CD14-positive monocyte (primary cell): ENCODE measurements at regions not wholly inside any gene's neighbourhood (a gene's known extent, or its start where the extent isn't known, plus 50 kb on each side); places are given as distances from the start of the nearest gene placed in this dataset.

Experiments used
- DNase-seq, 3 donors: peaks; one replicate each; pipeline ENCODE4 v3.0.0-alpha.2; 2011 to 2022
- H2AFZ ChIP-seq: 2 replicates; pipeline ENCODE4 v1.6.0; 2012; ENCODE audit warnings: mild to moderate bottlenecking, low read depth, low read length, inconsistent platforms; ENCODE audit not compliant: insufficient read depth, poor library complexity, severe bottlenecking
- H3K27ac ChIP-seq, 2 donors: 1 replicate in 1 of 2; 2 replicates in 1 of 2; pipeline ENCODE4 v1.5.1; 2012 to 2013; ENCODE audit warnings: low read length in 2 of 2, control low read depth in 1 of 2, inconsistent platforms in 1 of 2, low read depth in 1 of 2, mild to moderate bottlenecking in 1 of 2
- H3K27me3 ChIP-seq, 2 donors: one replicate each; pipeline versions ENCODE4 v1.6.0 to v1.6.1; 2011 to 2013; ENCODE audit warnings: low read length in 2 of 2; ENCODE audit not compliant: control insufficient read depth in 2 of 2, insufficient read depth in 2 of 2
- H3K36me3 ChIP-seq, 2 donors: replicated peaks in 1 of 2; 1 replicate in 1 of 2; 2 replicates in 1 of 2; pipeline versions ENCODE4 v1.5.1 to v1.6.1; 2012 to 2013; ENCODE audit warnings: low read length in 2 of 2, control low read depth in 1 of 2, inconsistent platforms in 1 of 2, mild to moderate bottlenecking in 1 of 2; ENCODE audit not compliant: insufficient read depth in 2 of 2, control insufficient read depth in 1 of 2
- H3K4me1 ChIP-seq, 2 donors: 1 replicate in 1 of 2; 2 replicates in 1 of 2; pipeline versions ENCODE4 v1.5.1 to v1.6.1; 2012 to 2013; ENCODE audit warnings: low read length in 2 of 2, control low read depth in 1 of 2, inconsistent platforms in 1 of 2, mild to moderate bottlenecking in 1 of 2, moderate library complexity in 1 of 2; ENCODE audit not compliant: insufficient read depth in 2 of 2, control insufficient read depth in 1 of 2
- H3K4me2 ChIP-seq: replicated peaks from 2 replicates; pipeline ENCODE3; 2012; ENCODE audit warnings: low read length, moderate library complexity, mild to moderate bottlenecking; ENCODE audit not compliant: poor library complexity, severe bottlenecking; ENCODE audit errors: extremely low read depth
- H3K4me3 ChIP-seq, 3 experiments: fragments of 200-600 bp in 1 of 3; sonication (generic) in 1 of 3; replicated peaks in 1 of 3; 1 replicate in 2 of 3; 2 replicates in 1 of 3; pipeline ENCODE4 v1.5.1; 2011 to 2013; ENCODE audit warnings: low read length in 3 of 3, mild to moderate bottlenecking in 3 of 3, control low read depth in 2 of 3, low read depth in 2 of 3, inconsistent platforms in 1 of 3, moderate library complexity in 1 of 3
- H3K79me2 ChIP-seq: 2 replicates; pipeline ENCODE4 v1.6.0; 2012; ENCODE audit warnings: mild to moderate bottlenecking, control low read depth, inconsistent platforms, low read length, moderate library complexity; ENCODE audit not compliant: insufficient read depth
- H3K9ac ChIP-seq: 2 replicates; pipeline ENCODE4 v1.6.0; 2017; ENCODE audit warnings: low read length, mild to moderate bottlenecking; ENCODE audit not compliant: insufficient read depth, poor library complexity, severe bottlenecking
- H3K9me3 ChIP-seq, 2 donors: replicated peaks in 1 of 2; 1 replicate in 1 of 2; 2 replicates in 1 of 2; pipeline versions ENCODE4 v1.5.1 to v1.6.1; 2012 to 2013; ENCODE audit warnings: low read length in 2 of 2, control low read depth in 1 of 2; ENCODE audit not compliant: control insufficient read depth in 1 of 2, insufficient read depth in 1 of 2
- H4K20me1 ChIP-seq: 2 replicates; pipeline ENCODE4 v1.6.0; 2012; ENCODE audit warnings: mild to moderate bottlenecking, low read length, control low read depth, moderate library complexity; ENCODE audit not compliant: insufficient read depth
- H3K27ac Mint-ChIP-seq, 7 donors: one replicate each; pipeline ENCODE4 v1.8.0; 2020; ENCODE audit warnings: mild to moderate bottlenecking in 7 of 7, mixed read lengths in 7 of 7, moderate library complexity in 6 of 7, inconsistent platforms in 2 of 7
- H3K27me3 Mint-ChIP-seq, 3 donors: one replicate each; pipeline ENCODE4 v1.8.0; 2021 to 2022; ENCODE audit warnings: low read depth in 3 of 3, mild to moderate bottlenecking in 3 of 3, mixed read lengths in 3 of 3, moderate library complexity in 3 of 3, inconsistent platforms in 1 of 3
- H3K36me3 Mint-ChIP-seq, 2 donors: one replicate each; pipeline ENCODE4 v1.8.0; 2020; ENCODE audit warnings: mixed read lengths in 2 of 2, inconsistent platforms in 1 of 2, mild to moderate bottlenecking in 1 of 2
- H3K4me1 Mint-ChIP-seq: one replicate; pipeline ENCODE4 v1.8.0; 2020; ENCODE audit warnings: mild to moderate bottlenecking, mixed read lengths
- H3K4me3 Mint-ChIP-seq, 2 donors: one replicate each; pipeline ENCODE4 v1.8.0; 2020; ENCODE audit warnings: mild to moderate bottlenecking in 2 of 2, mixed read lengths in 2 of 2, moderate library complexity in 1 of 2
- H3K9me3 Mint-ChIP-seq, 7 donors: one replicate each; pipeline ENCODE4 v1.8.0; 2020 to 2022; ENCODE audit warnings: mixed read lengths in 7 of 7, mild to moderate bottlenecking in 6 of 7, moderate library complexity in 6 of 7, inconsistent platforms in 2 of 7
- WGBS: methylation state at CpG from one replicate; pipeline ENCODE4 v1.1.5; 2013; ENCODE audit warnings: missing lambda C conversion rate; ENCODE audit not compliant: insufficient coverage; 5-methylcytosine and 5-hydroxymethylcytosine counted together
- intact Hi-C, 2 donors: fragments of 100-400 bp; cut with micrococcal nuclease; formaldehyde crosslinking; loops; one replicate each; pipeline versions ENCODE4 v1.15.0 to v1.15.1; 2023
- TF ChIP-seq, protein P1 (sequence below): fragments of 200-600 bp; IDR thresholded peaks from one replicate; pipeline ENCODE4 v1.8.0; 2022; ENCODE audit warnings: antibody characterized with exemption, mild to moderate bottlenecking

- Mint-ChIP-seq H3K4me1 (peaks cover 52% of the 10 kb centered on the region), H3K9me3 (peaks cover 0 to 1% (median 0%) of the 10 kb centered on the region in 7 donors), H3K4me3 (no peak overlapping the region), H3K36me3 (peaks cover 0 to 2% of the 10 kb centered on the region in 2 donors), H3K27ac (peak overlapping the region in 1 of 7 donors; percentile 37), H3K27me3 (no peaks in the 10 kb centered on the region)
- H3K27ac ChIP-seq, result no peak overlapping the region
- intact Hi-C loops, result no loop called here
- peaks cover 40 to 42% of the 10 kb centered on the region in 2 donors for H3K4me1 ChIP-seq
- peak in 1 of 3 donors; percentile 37 for DNase-seq
- no peaks in the 10 kb centered on the region for H3K36me3 ChIP-seq
- no peak overlapping the region for H3K4me2 ChIP-seq
- no peak overlapping the region for H3K4me3 ChIP-seq
- TF ChIP-seq, protein P1, sequence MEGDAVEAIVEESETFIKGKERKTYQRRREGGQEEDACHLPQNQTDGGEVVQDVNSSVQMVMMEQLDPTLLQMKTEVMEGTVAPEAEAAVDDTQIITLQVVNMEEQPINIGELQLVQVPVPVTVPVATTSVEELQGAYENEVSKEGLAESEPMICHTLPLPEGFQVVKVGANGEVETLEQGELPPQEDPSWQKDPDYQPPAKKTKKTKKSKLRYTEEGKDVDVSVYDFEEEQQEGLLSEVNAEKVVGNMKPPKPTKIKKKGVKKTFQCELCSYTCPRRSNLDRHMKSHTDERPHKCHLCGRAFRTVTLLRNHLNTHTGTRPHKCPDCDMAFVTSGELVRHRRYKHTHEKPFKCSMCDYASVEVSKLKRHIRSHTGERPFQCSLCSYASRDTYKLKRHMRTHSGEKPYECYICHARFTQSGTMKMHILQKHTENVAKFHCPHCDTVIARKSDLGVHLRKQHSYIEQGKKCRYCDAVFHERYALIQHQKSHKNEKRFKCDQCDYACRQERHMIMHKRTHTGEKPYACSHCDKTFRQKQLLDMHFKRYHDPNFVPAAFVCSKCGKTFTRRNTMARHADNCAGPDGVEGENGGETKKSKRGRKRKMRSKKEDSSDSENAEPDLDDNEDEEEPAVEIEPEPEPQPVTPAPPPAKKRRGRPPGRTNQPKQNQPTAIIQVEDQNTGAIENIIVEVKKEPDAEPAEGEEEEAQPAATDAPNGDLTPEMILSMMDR, result no peak
- H3K9ac ChIP-seq, result no peak overlapping the region
- H3K27me3 ChIP-seq, result no peaks in the 10 kb centered on the region
- no peaks in the 10 kb centered on the region for H4K20me1 ChIP-seq
- WGBS, result 100% methylated on average over 3 of the region's 3 CpGs
- no peak overlapping the region for H2AFZ ChIP-seq
- H3K79me2 ChIP-seq, result no peaks in the 10 kb centered on the region
- H3K9me3 ChIP-seq, result no peaks in the 10 kb centered on the region
Observed at GRCh38 chr1:94725566-94725965, 94.6 kb upstream of the SLC44A3 start.

DNA sequence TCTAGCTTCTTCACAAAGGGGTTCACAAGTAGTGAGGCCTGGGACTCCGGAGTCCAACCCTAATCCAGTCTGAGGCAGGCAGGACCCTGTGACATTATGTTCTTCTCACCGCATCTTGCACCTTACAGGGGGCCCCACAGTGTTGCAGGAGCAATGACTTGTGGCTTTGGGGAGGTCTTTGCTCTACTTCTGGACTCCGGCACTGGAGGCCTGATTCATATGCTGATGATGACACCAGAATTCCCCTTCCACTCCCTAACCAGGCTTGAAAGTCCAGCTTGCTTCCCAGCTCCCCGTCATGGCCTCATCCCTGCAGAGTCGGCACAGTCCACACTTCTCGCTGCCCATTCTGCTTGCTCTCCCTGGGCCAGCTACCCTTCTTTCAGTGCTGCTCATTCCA lies 96.3 kb upstream of the SLC44A3 start:
- Histone ChIP-seq H3K27me3 (no peaks in the 10 kb centered on the region), H3K4me3 (no peak overlapping the region), H3K9me3 (no peaks in the 10 kb centered on the region), H3K9ac (no peak overlapping the region), H2AFZ (peak overlapping the region; percentile 31), H3K36me3 (no peaks in the 10 kb centered on the region), H4K20me1 (no peaks in the 10 kb centered on the region), H3K4me1 (peaks cover 53 to 58% of the 10 kb centered on the region in 2 donors), H3K79me2 (no peaks in the 10 kb centered on the region), H3K27ac (no peak overlapping the region), H3K4me2 (no peak overlapping the region)
- peaks cover 0 to 1% (median 0%) of the 10 kb centered on the region in 7 donors for H3K9me3 Mint-ChIP-seq
- H3K36me3 Mint-ChIP-seq, result peaks cover 0 to 5% of the 10 kb centered on the region in 2 donors
- WGBS, result 75% methylated on average over 5 of the region's 6 CpGs
- intact Hi-C loops, result loop anchor here (5.0 kb wide), 4 partner anchors 43 to 182 kb away; partner anchors contain the start of gene F3 (in 1 of the 2)
- peak in 1 of 3 donors; percentile 69 for DNase-seq
- peaks cover 69% of the 10 kb centered on the region for H3K4me1 Mint-ChIP-seq
- H3K27me3 Mint-ChIP-seq, result no peaks in the 10 kb centered on the region
- H3K4me3 Mint-ChIP-seq, result no peak overlapping the region
- TF ChIP-seq, protein P1, result no peak
- peak overlapping the region in 5 of 7 donors; percentile 5 to 79 (median 48) for H3K27ac Mint-ChIP-seq
